KOPT-K1 (cell line): ENCODE measurements at regions not wholly inside any gene's neighbourhood (a gene's known extent, or its start where the extent isn't known, plus 50 kb on each side); places are given as distances from the start of the nearest gene placed in this dataset.
"Not testable (repeated sequence)": the region's sequence is repeated elsewhere in the genome, so short reads cannot be mapped to it uniquely, and the experiment has no call there.

Source experiments
- H3K27ac ChIP-seq: fragments of 200-600 bp; sonication (generic); 2 replicates; pipeline ENCODE4 v1.5.1; 2016; ENCODE audit warnings: antibody characterized with exemption, mild to moderate bottlenecking, low read depth, low read length; ENCODE audit not compliant: poor library complexity, severe bottlenecking
- H3K36me3 ChIP-seq: fragments of 200-600 bp; sonication (generic); 2 replicates; pipeline ENCODE4 v1.5.1; 2017; ENCODE audit warnings: antibody characterized with exemption, mild to moderate bottlenecking, low read length, moderate library complexity; ENCODE audit not compliant: insufficient read depth
- H3K9me3 ChIP-seq: fragments of 200-600 bp; sonication (generic); 2 replicates; pipeline ENCODE4 v1.5.1; 2017; ENCODE audit warnings: antibody characterized with exemption, low read length, mild to moderate bottlenecking; ENCODE audit not compliant: insufficient read depth, poor library complexity, severe bottlenecking

DNA sequence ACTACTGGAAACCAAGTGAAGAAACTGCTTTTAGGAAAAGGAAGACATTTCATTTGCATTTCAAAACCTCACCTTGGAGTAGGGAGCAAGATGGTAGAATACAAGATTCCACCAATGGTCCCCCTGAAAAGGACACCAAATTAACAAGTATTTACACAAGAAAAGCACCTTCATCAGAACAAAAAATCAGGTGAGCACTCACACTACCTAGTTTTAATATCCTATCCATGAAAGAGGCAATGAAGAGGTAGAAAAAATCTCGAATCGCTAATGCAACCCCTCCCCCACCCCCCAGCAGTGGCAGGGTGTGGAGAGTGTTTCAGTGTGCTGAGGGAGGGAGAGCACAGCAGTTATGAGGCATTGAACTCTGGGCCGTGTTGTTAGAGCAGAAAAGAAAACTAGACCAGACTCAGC, 1397.0 kb upstream of the C9orf72 start:
- Histone ChIP-seq H3K27ac (no peak overlapping the region), H3K36me3 (no peaks in the 10 kb centered on the region), H3K9me3 (peaks cover 3% of the 10 kb centered on the region)

DNA sequence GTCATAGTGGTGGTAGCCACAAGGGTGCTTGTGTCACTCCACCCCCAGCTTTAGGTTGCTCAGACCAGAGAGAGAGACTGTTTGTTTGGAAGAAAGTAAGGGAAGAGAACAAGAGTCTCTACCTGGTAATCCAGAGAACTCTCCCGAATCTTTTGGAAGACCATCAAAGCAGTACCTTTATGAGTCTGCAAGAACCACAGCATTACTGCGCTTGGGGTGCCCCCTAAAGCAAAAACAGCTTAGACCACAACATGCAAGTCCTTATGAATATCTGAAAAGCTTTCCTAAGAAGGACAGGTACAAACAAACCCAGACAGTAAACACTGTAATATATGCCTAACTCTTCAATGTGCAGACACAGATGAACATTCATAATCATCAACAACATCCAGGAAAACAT, 1398.6 kb upstream of the C9orf72 start:
- no peaks in the 10 kb centered on the region for H3K36me3 ChIP-seq
- no peak overlapping the region for H3K27ac ChIP-seq
- peaks cover 3% of the 10 kb centered on the region for H3K9me3 ChIP-seq

DNA sequence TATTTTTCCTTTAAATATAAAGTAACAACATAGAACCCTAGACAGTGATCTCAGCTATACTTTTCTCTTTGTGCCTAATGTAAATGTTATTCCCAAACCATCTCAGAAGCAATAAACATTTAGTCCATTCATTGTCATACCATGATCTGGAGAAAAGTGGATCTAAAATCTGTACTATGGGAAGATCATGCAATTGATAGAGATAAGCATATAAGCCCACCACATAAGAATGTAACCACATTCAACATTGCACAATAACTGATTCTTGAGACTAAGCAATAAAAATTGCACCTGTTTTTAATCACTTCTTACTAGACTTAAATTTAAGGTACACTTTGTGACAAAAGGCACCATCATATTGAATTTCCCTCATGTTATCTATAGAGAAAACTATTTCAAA, 1403.0 kb upstream of the C9orf72 start:
- H3K27ac ChIP-seq, result no peak overlapping the region
- H3K9me3 ChIP-seq, result no peaks in the 10 kb centered on the region
- no peaks in the 10 kb centered on the region for H3K36me3 ChIP-seq

DNA sequence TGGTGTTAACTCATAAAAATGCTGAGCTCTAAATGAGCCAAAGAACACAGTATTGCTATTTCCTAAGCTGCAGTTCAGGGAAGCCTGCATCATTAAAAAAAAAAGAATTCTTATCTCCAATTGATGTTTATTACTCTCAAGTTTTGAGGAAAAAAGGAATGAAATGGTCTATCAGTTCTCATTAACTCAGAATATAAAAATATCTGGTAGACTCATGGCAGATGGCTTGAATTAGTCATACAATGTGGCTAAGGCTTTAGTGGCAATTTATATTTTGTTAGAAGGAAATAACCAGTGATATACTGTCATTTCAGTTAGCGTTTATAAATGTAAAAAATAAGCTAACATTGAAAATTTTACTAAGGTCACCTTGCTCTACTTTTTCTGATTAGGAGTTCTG, 1403.4 kb upstream of the C9orf72 start:
- H3K9me3 ChIP-seq, result no peaks in the 10 kb centered on the region
- no peaks in the 10 kb centered on the region for H3K36me3 ChIP-seq
- no peak overlapping the region for H3K27ac ChIP-seq

DNA sequence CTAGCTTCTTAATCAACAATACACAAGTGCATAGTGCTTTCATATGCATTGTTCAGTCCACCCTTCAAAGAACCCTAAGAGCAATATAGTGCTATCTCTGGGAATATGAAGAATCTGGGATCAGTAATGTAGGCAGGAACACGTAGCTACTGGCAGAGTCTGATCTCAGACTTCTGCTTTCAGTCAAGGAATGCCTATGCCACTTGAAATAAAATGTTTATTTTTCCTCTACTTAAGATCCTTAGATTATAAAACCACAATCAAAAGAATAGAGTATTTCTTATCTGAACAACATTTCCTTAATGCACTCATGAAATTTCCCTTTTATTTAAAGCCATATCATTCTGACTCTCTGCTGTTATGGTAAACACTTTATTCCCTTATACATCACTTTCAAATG, 1407.8 kb upstream of the C9orf72 start:
- Histone ChIP-seq H3K9me3 (no peaks in the 10 kb centered on the region), H3K36me3 (no peaks in the 10 kb centered on the region), H3K27ac (no peak overlapping the region)

DNA sequence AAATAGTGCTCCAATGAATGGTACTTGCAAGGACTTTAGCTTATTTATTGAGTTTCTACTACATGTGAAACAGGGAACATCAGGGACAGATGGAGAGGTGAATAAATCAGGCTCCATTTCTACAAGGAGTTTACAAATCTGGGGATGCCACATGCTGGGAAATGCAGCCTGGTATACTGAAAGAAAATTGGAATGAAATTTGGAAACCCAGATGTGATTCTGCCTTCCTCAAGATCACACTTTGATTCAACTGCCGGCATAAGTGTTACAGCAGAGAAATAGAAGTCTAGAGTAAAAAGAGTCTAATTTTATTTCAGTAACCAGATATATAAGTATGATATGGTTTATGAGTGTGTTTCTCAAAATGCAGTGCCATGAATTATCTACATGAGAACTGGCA, 1408.4 kb upstream of the C9orf72 start:
- Histone ChIP-seq H3K9me3 (no peaks in the 10 kb centered on the region), H3K27ac (no peak overlapping the region), H3K36me3 (no peaks in the 10 kb centered on the region)

DNA sequence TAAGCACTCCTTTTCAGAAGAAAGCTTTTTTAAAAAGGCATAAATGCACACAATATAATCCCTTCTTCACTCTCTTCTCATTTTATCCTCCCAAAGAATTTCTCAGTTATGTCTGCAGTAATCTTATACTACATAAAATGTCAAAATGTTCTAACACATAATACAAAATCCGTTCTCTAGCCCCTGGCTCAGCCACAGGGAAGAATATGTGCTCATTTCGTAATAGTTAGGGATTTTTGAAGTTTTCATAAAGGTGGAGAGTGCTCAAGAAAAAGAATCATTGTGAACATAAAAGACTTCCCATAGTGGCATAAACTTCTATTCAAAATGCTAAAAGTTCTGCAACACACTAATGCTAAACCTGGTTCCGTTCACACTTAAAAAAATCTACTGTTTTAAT, 1410.7 kb upstream of the C9orf72 start:
- Histone ChIP-seq H3K9me3 (no peaks in the 10 kb centered on the region), H3K36me3 (no peaks in the 10 kb centered on the region), H3K27ac (no peak overlapping the region)

DNA sequence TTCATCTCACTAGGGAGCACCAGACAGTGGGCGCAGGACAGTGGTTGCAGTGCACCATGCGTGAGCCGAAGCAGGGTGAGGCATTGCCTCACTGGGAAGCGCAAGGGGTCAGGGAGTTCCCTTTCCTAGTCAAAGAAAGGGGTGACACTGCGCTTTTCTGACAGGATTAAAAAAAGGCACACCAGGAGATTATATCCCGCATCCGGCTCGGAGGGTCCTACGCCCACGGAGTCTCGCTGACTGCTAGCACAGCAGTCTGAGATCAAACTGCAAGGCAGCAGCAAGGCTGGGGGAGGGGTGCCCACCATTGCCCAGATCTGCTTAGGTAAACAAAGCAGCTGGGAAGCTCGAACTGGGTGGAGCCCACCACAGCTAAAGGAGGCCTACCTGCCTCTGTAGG, 1416.7 kb upstream of the C9orf72 start:
- not testable (repeated sequence) for H3K27ac ChIP-seq, H3K9me3 ChIP-seq, H3K36me3 ChIP-seq

DNA sequence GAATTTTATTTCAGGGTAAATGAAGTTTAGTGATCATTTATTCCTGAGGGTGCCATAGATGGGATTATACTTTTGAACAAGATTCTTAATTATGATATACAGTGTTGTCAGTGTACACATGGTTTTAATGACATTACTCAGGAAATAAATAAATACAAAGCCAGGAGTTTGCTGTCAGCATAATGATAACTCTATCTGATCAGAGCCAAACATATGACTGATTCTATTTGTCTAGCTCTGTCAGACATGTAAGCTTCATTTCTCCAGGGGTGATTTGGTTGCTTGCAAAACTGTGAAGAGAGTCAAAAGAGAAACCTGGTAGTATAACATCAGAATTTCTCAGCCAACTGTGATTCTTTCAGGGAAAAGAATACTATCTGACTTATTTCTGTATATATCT, 1425.8 kb upstream of the C9orf72 start:
- Histone ChIP-seq H3K27ac (no peak overlapping the region), H3K36me3 (no peaks in the 10 kb centered on the region), H3K9me3 (no peaks in the 10 kb centered on the region)

DNA sequence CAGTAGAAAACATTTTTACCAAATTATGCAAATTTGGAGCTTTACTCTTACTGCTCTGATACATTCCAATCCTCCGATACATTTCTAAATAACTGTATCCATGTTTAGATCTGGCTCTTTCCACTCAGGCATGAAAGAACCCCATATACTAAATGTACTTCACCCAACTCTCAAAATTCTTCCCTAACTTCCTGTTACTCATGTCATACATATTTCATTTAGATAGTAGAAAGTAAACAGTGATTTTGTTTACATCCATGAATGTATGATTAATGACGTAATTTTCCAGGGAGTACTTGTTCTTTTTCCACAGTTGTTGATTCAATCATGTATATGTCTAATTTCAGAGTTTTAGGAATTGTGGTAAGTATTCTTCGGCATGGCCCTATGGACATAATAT, 1426.5 kb upstream of the C9orf72 start:
- no peak overlapping the region for H3K27ac ChIP-seq
- H3K9me3 ChIP-seq, result no peaks in the 10 kb centered on the region
- H3K36me3 ChIP-seq, result no peaks in the 10 kb centered on the region

DNA sequence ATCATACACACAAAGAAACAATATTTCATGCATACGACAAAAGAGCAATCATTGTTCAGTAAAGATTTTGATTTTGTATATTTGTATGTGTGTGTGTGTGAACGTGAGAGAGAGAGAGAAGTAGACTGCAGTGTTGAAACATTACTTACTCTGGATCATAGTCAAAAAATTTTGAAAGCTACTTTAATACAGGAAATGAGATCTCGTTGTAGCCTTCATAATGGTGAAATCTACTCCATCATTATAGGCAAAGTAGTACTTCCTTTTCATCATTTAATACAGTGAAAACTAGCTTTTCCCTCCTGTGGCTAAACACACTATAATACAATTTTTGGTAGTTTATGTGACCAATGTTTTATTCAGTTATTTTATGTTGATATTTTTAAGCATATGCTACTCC, 1427.7 kb upstream of the C9orf72 start:
- Histone ChIP-seq H3K9me3 (no peaks in the 10 kb centered on the region), H3K27ac (no peak overlapping the region), H3K36me3 (no peaks in the 10 kb centered on the region)

DNA sequence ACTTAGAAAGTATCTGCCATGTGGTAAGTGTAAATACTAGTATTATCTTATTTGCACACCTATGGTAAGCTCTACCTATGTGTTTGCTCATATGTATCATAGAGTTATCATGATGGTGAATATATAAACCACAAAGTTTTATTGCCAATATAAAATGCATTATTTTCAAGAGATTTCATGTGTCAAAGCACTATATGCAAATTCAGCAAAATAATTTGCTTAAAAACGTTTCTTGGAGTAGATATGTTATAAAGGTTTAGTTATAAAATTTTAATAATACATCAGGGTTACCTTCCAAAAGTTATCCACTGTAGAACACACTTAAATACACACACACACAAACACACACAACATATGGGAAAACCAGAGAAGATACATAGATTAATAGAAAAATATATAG, 1431.7 kb upstream of the C9orf72 start:
- no peaks in the 10 kb centered on the region for H3K36me3 ChIP-seq
- no peaks in the 10 kb centered on the region for H3K9me3 ChIP-seq
- no peak overlapping the region for H3K27ac ChIP-seq

DNA sequence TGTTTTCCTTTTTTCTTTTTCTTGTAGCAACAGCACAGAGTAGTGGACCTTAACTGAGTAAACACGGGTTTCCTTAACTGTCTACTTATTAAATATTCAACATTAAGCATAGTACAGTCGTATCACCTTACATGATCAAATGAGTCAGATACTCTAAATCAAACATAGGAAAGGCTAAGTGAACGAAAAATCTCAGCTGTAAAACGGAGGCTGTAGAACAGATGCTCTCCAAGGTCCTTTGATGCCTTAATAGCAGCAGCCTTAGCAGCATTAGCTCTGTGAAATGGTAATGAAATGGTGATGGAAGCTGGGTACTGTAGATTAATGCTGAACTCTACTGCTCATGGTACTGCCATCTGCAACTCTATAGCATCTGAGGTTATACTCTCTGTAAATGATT, 1433.3 kb upstream of the C9orf72 start:
- Histone ChIP-seq H3K9me3 (no peaks in the 10 kb centered on the region), H3K36me3 (no peaks in the 10 kb centered on the region), H3K27ac (no peak overlapping the region)

DNA sequence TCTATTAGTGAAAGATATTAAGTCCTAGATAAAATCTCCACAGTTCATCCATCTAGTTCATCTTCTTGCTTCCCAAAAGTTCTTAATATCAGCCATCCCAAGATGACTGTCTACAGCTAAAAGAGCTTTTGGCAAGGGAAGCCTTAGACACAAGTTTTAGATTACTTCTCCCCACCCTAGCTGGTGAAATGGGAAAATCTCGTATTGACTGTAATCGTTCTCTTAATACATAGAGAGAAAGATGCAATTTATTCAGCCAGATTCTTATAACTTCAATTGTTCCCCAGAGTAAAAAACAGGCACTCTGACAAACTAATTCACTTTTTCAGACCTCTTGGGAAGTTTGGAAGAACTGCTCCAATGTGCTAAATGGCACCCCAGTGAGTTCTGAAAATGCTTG, 1439.6 kb upstream of the C9orf72 start:
- Histone ChIP-seq H3K9me3 (no peaks in the 10 kb centered on the region), H3K36me3 (no peaks in the 10 kb centered on the region), H3K27ac (no peak overlapping the region)

DNA sequence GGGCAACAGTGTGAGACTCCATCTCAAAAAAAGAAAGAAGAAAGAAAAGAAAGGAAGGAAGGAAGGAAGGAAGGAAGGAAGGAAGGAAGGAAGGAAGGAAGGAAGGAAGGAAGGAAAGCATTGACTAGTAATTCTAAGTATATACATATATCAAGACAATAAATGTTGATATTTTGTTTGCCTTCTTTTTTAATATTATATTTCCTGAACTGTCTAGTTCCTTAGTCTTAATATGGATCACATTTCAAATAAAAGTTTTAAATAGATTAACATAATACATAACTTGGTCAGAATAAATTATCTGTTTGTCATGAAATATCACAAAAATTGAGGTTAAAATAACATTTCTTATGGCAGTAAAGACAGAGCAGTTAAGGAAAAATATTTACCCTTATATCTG, 1448.4 kb upstream of the C9orf72 start:
- H3K9me3 ChIP-seq, result no peaks in the 10 kb centered on the region
- no peaks in the 10 kb centered on the region for H3K36me3 ChIP-seq
- no peak overlapping the region for H3K27ac ChIP-seq

DNA sequence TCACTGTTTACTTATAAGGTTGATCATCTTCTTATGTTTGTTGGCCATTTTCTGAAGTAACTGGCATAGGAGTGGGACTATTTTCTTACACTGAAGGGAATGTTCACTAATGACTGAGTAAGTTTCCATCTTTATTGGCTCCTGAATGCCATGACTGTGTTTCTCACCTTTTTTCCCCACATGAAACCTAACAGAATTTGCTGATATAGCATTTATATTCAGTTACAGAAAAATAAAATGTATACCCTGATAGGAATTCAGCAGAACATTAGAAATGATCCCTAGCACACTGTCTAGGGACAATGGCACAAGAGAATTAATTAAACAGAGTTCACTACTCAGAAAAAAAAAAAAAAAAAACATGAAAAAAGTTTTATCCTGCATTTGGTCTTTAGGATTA, 1465.1 kb upstream of the C9orf72 start:
- Histone ChIP-seq H3K27ac (no peak overlapping the region), H3K36me3 (no peaks in the 10 kb centered on the region), H3K9me3 (no peaks in the 10 kb centered on the region)

DNA sequence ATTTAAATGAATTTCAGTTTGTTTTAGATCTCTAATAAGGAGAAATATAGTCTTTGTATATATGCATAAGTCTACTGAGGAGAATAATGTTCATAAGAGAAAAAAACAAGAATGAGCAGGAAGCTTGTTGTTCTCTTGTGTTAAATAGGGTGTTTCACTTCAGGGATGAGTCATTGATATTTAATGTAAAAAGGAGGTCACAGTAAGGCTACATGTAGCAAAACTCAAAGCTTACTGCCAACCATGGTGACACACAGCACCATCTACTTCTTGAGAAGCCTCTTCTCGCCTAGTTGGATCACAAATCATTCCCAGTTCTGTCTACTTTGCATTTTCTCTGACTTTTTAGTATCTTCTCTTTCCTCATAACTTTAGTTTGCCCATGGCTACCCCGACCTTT, 1466.0 kb upstream of the C9orf72 start:
- H3K9me3 ChIP-seq, result no peaks in the 10 kb centered on the region
- no peak overlapping the region for H3K27ac ChIP-seq
- H3K36me3 ChIP-seq, result no peaks in the 10 kb centered on the region
